ENCODE measurements at regions not wholly inside any gene's neighbourhood (a gene's known extent, or its start where the extent isn't known, plus 50 kb on each side); places are given as distances from the start of the nearest gene placed in this dataset.

DNA sequence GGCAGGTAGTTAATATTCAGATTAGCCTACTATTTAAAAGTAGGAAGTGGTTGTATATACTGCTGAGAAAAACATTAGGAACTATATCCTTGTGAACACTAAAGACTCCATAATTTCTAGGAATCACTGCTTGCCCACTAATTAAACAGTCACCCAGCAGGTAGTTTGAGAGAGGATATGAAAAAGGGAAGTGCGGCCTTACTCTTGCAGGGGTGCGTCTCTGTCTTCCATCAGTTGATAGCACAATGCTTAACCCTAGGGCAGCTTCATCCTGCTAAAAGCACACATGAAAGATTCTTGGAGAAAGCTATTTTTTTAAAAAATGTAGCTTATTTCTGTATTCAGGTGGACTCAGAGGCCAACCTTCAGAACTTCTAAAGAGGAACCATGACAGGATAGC, 53.1 kb upstream of the ATP5MC3 start:
- DNase-seq (ENCODE audit: low spot score), result no peak
- peaks cover 3% of the 10 kb centered on the region; the same call in 1 of the 2 replicates for H3K27me3 Mint-ChIP-seq (ENCODE audit: low read depth)
- CTCF ChIA-PET, result interaction anchor here (1.6 kb wide), 1 partner anchor 17 kb away, joined by 6 read pairs; no protein-coding TSS in a partner anchor
- H3K4me1 Mint-ChIP-seq, result no peaks in the 10 kb centered on the region
- peaks cover 22% of the 10 kb centered on the region for H3K36me3 Mint-ChIP-seq
- POLR2A ChIA-PET, result no interaction called here
- peaks cover 39% of the 10 kb centered on the region for H3K9me3 Mint-ChIP-seq
- no peak for ATAC-seq
- H3K4me3 Mint-ChIP-seq, result no peak overlapping the region
- TF ChIP-seq NR2C2 (CRISPR knock-in tag; IDR thresholded peaks at IDR 0.05) (no peak), ZNF396 (CRISPR knock-in tag; IDR thresholded peaks at IDR 0.05; ENCODE audit: borderline replicate concordance) (no peak), GABPB1 (CRISPR knock-in tag; IDR thresholded peaks at IDR 0.05) (no peak), SMAD4 (CRISPR knock-in tag; IDR thresholded peaks at IDR 0.05) (no peak), FOXK1 (CRISPR knock-in tag; IDR thresholded peaks at IDR 0.05) (no peak), MYBL2 (CRISPR knock-in tag; IDR thresholded peaks at IDR 0.05) (no peak), NR3C1 (CRISPR knock-in tag; conservative IDR thresholded peaks at IDR 0.05; ENCODE audit: low read depth) (no peak), ZNF416 (CRISPR knock-in tag; IDR thresholded peaks at IDR 0.05) (no peak)
- TF ChIP-seq, protein P1, sequence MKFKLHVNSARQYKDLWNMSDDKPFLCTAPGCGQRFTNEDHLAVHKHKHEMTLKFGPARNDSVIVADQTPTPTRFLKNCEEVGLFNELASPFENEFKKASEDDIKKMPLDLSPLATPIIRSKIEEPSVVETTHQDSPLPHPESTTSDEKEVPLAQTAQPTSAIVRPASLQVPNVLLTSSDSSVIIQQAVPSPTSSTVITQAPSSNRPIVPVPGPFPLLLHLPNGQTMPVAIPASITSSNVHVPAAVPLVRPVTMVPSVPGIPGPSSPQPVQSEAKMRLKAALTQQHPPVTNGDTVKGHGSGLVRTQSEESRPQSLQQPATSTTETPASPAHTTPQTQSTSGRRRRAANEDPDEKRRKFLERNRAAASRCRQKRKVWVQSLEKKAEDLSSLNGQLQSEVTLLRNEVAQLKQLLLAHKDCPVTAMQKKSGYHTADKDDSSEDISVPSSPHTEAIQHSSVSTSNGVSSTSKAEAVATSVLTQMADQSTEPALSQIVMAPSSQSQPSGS (CRISPR knock-in tag; IDR thresholded peaks at IDR 0.05; ENCODE audit: borderline replicate concordance, low read depth), result no peak
- TF ChIP-seq, protein P2, sequence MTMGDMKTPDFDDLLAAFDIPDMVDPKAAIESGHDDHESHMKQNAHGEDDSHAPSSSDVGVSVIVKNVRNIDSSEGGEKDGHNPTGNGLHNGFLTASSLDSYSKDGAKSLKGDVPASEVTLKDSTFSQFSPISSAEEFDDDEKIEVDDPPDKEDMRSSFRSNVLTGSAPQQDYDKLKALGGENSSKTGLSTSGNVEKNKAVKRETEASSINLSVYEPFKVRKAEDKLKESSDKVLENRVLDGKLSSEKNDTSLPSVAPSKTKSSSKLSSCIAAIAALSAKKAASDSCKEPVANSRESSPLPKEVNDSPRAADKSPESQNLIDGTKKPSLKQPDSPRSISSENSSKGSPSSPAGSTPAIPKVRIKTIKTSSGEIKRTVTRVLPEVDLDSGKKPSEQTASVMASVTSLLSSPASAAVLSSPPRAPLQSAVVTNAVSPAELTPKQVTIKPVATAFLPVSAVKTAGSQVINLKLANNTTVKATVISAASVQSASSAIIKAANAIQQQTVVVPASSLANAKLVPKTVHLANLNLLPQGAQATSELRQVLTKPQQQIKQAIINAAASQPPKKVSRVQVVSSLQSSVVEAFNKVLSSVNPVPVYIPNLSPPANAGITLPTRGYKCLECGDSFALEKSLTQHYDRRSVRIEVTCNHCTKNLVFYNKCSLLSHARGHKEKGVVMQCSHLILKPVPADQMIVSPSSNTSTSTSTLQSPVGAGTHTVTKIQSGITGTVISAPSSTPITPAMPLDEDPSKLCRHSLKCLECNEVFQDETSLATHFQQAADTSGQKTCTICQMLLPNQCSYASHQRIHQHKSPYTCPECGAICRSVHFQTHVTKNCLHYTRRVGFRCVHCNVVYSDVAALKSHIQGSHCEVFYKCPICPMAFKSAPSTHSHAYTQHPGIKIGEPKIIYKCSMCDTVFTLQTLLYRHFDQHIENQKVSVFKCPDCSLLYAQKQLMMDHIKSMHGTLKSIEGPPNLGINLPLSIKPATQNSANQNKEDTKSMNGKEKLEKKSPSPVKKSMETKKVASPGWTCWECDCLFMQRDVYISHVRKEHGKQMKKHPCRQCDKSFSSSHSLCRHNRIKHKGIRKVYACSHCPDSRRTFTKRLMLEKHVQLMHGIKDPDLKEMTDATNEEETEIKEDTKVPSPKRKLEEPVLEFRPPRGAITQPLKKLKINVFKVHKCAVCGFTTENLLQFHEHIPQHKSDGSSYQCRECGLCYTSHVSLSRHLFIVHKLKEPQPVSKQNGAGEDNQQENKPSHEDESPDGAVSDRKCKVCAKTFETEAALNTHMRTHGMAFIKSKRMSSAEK (CRISPR knock-in tag; IDR thresholded peaks at IDR 0.05; ENCODE audit: borderline replicate concordance), result no peak
- TF ChIP-seq, protein P3, sequence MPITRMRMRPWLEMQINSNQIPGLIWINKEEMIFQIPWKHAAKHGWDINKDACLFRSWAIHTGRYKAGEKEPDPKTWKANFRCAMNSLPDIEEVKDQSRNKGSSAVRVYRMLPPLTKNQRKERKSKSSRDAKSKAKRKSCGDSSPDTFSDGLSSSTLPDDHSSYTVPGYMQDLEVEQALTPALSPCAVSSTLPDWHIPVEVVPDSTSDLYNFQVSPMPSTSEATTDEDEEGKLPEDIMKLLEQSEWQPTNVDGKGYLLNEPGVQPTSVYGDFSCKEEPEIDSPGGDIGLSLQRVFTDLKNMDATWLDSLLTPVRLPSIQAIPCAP (CRISPR knock-in tag; IDR thresholded peaks at IDR 0.05), result no peak
- TF ChIP-seq, protein P4, sequence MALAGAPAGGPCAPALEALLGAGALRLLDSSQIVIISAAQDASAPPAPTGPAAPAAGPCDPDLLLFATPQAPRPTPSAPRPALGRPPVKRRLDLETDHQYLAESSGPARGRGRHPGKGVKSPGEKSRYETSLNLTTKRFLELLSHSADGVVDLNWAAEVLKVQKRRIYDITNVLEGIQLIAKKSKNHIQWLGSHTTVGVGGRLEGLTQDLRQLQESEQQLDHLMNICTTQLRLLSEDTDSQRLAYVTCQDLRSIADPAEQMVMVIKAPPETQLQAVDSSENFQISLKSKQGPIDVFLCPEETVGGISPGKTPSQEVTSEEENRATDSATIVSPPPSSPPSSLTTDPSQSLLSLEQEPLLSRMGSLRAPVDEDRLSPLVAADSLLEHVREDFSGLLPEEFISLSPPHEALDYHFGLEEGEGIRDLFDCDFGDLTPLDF (CRISPR knock-in tag; IDR thresholded peaks at IDR 0.05), result no peak
- TF ChIP-seq, protein P5, sequence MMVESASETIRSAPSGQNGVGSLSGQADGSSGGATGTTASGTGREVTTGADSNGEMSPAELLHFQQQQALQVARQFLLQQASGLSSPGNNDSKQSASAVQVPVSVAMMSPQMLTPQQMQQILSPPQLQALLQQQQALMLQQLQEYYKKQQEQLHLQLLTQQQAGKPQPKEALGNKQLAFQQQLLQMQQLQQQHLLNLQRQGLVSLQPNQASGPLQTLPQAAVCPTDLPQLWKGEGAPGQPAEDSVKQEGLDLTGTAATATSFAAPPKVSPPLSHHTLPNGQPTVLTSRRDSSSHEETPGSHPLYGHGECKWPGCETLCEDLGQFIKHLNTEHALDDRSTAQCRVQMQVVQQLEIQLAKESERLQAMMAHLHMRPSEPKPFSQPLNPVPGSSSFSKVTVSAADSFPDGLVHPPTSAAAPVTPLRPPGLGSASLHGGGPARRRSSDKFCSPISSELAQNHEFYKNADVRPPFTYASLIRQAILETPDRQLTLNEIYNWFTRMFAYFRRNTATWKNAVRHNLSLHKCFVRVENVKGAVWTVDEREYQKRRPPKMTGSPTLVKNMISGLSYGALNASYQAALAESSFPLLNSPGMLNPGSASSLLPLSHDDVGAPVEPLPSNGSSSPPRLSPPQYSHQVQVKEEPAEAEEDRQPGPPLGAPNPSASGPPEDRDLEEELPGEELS (CRISPR knock-in tag; IDR thresholded peaks at IDR 0.05), result no peak
- TF ChIP-seq, protein P6, sequence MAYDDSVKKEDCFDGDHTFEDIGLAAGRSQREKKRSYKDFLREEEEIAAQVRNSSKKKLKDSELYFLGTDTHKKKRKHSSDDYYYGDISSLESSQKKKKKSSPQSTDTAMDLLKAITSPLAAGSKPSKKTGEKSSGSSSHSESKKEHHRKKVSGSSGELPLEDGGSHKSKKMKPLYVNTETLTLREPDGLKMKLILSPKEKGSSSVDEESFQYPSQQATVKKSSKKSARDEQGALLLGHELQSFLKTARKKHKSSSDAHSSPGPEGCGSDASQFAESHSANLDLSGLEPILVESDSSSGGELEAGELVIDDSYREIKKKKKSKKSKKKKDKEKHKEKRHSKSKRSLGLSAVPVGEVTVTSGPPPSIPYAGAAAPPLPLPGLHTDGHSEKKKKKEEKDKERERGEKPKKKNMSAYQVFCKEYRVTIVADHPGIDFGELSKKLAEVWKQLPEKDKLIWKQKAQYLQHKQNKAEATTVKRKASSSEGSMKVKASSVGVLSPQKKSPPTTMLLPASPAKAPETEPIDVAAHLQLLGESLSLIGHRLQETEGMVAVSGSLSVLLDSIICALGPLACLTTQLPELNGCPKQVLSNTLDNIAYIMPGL (CRISPR knock-in tag; IDR thresholded peaks at IDR 0.05), result no peak
- no peak overlapping the region for H3K27ac Mint-ChIP-seq
